Dermis microvascular lymphatic vessel endothelial cell (primary cell): ENCODE measurements at regions not wholly inside any gene's neighbourhood (a gene's known extent, or its start where the extent isn't known, plus 50 kb on each side); places are given as distances from the start of the nearest gene placed in this dataset.

Experiments used
- DNase-seq, 2 donors: peaks; one replicate each; pipeline versions ENCODE4 v3.0.0 to v3.0.0-alpha.2; 2010; ENCODE audit warnings: low read depth in 2 of 2

- DNase-seq: no peak
These were observed 295.6 kb downstream of the MAFB start for GRCh38 chr20:40393197-40394079.

GRCh38 chr20:40390654-40391053, 298.4 kb downstream of the MAFB start:
- no peak for DNase-seq

GRCh38 chr20:40370800-40371199, 318.2 kb downstream of the MAFB start:
- DNase-seq: no peak

- DNase-seq: no peak
These were observed 320.2 kb downstream of the MAFB start for GRCh38 chr20:40368876-40369275.

GRCh38 chr20:40361916-40362315, 327.1 kb downstream of the MAFB start:
- no peak for DNase-seq

- DNase-seq: no peak
These were observed 329.7 kb downstream of the MAFB start for GRCh38 chr20:40359131-40359912.

GRCh38 chr20:40354880-40355279, 334.2 kb downstream of the MAFB start:
- DNase-seq: no peak

GRCh38 chr20:40343390-40343789, 345.6 kb downstream of the MAFB start:
- DNase-seq: no peak

GRCh38 chr20:40341561-40341960, 347.5 kb downstream of the MAFB start:
- no peak for DNase-seq

GRCh38 chr20:40339661-40340449, 349.2 kb downstream of the MAFB start:
- peak in 1 of 2 donors; percentile 7 for DNase-seq

- no peak for DNase-seq
These were observed 352.5 kb downstream of the MAFB start for GRCh38 chr20:40336533-40336932.

GRCh38 chr20:40335901-40336351, 353.1 kb downstream of the MAFB start:
- no peak for DNase-seq

- no peak for DNase-seq
These were observed 353.6 kb downstream of the MAFB start for GRCh38 chr20:40335437-40335836.

- DNase-seq: no peak
These were observed 355.4 kb downstream of the MAFB start for GRCh38 chr20:40333591-40333990.

GRCh38 chr20:40331807-40332560, 357.1 kb downstream of the MAFB start:
- peak; percentile 76 to 88 for DNase-seq

GRCh38 chr20:40331249-40331648, 357.8 kb downstream of the MAFB start:
- DNase-seq: no peak

GRCh38 chr20:40329321-40329720, 359.7 kb downstream of the MAFB start:
- DNase-seq: no peak

GRCh38 chr20:40326784-40327183, 362.3 kb downstream of the MAFB start:
- no peak for DNase-seq

GRCh38 chr20:40325006-40325568, 363.9 kb downstream of the MAFB start:
- DNase-seq: no peak

GRCh38 chr20:40323361-40323794, 365.7 kb downstream of the MAFB start:
- no peak for DNase-seq

- DNase-seq: no peak
These were observed 366.1 kb downstream of the MAFB start for GRCh38 chr20:40322941-40323340.
